ENCODE measurements at regions not wholly inside any gene's neighbourhood (a gene's known extent, or its start where the extent isn't known, plus 50 kb on each side); places are given as distances from the start of the nearest gene placed in this dataset.

- H2AFZ ChIP-seq (ENCODE audit: low read depth, low read length) = no peak overlapping the region
- no peak overlapping the region for H3K4me2 ChIP-seq (ENCODE audit: insufficient read depth, low read length)
- ATAC-seq (ENCODE audit: insufficient read depth, low read depth) = no peak
- no peak overlapping the region for H3K9ac ChIP-seq (ENCODE audit: low read depth, low read length)
- TF ChIP-seq CTCF (IDR thresholded peaks at IDR 0.05; ENCODE audit: borderline replicate concordance, extremely low read depth, low read length, poor library complexity, severe bottlenecking) = no peak
- H3K36me3 ChIP-seq (ENCODE audit: insufficient read depth, low read length) = no peaks in the 10 kb centered on the region
- no peaks in the 10 kb centered on the region for H3K4me1 ChIP-seq (ENCODE audit: insufficient read depth, low read length)
- no peak overlapping the region for H3K27ac ChIP-seq (ENCODE audit: low read length)
- H3K4me3 ChIP-seq (ENCODE audit: low read depth in 1 of 2, low read length in 2 of 2) = no peak overlapping the region
- H4K20me1 ChIP-seq (ENCODE audit: insufficient read depth, low read length) = no peaks in the 10 kb centered on the region
- no peaks in the 10 kb centered on the region for H3K27me3 ChIP-seq (ENCODE audit: insufficient read depth, low read length, poor library complexity)
- no peaks in the 10 kb centered on the region for H3K9me3 ChIP-seq (ENCODE audit: insufficient read depth, low read length, severe bottlenecking)
- no peaks in the 10 kb centered on the region for H3K79me2 ChIP-seq (ENCODE audit: insufficient read depth, low read length)
- no peak for DNase-seq
These were observed 476.1 kb downstream of the TMEM232 start for GRCh38 chr5:110250355-110250754.

- Histone ChIP-seq H3K4me3 (ENCODE audit: low read depth in 1 of 2, low read length in 2 of 2) (no peak overlapping the region), H3K27ac (ENCODE audit: low read length) (no peak overlapping the region), H4K20me1 (ENCODE audit: insufficient read depth, low read length) (no peaks in the 10 kb centered on the region), H3K9ac (ENCODE audit: low read depth, low read length) (no peak overlapping the region), H3K4me1 (ENCODE audit: insufficient read depth, low read length) (no peaks in the 10 kb centered on the region), H3K4me2 (ENCODE audit: insufficient read depth, low read length) (no peak overlapping the region), H3K27me3 (ENCODE audit: insufficient read depth, low read length, poor library complexity) (no peaks in the 10 kb centered on the region), H3K9me3 (ENCODE audit: insufficient read depth, low read length, severe bottlenecking) (no peaks in the 10 kb centered on the region), H3K36me3 (ENCODE audit: insufficient read depth, low read length) (no peaks in the 10 kb centered on the region), H3K79me2 (ENCODE audit: insufficient read depth, low read length) (no peaks in the 10 kb centered on the region), H2AFZ (ENCODE audit: low read depth, low read length) (no peak overlapping the region)
- ATAC-seq (ENCODE audit: insufficient read depth, low read depth) (no peak), DNase-seq (no peak)
- TF ChIP-seq CTCF (IDR thresholded peaks at IDR 0.05; ENCODE audit: borderline replicate concordance, extremely low read depth, low read length, poor library complexity, severe bottlenecking) = no peak
These were observed 475.7 kb downstream of the TMEM232 start for GRCh38 chr5:110250755-110251154.

- H3K27ac ChIP-seq (ENCODE audit: low read length) = no peak overlapping the region
- no peaks in the 10 kb centered on the region for H3K79me2 ChIP-seq (ENCODE audit: insufficient read depth, low read length)
- no peak overlapping the region for H3K4me3 ChIP-seq (ENCODE audit: low read depth in 1 of 2, low read length in 2 of 2)
- H3K9me3 ChIP-seq (ENCODE audit: insufficient read depth, low read length, severe bottlenecking) = no peaks in the 10 kb centered on the region
- H3K27me3 ChIP-seq (ENCODE audit: insufficient read depth, low read length, poor library complexity) = no peaks in the 10 kb centered on the region
- ATAC-seq (ENCODE audit: insufficient read depth, low read depth) (no peak), DNase-seq (no peak)
- no peak for TF ChIP-seq CTCF (IDR thresholded peaks at IDR 0.05; ENCODE audit: borderline replicate concordance, extremely low read depth, low read length, poor library complexity, severe bottlenecking)
- no peak for TF ChIP-seq EZH2 (IDR thresholded peaks at IDR 0.05; ENCODE audit: borderline replicate concordance, low read depth, low read length, severe bottlenecking)
- no peaks in the 10 kb centered on the region for H3K36me3 ChIP-seq (ENCODE audit: insufficient read depth, low read length)
- no peak overlapping the region for H3K4me2 ChIP-seq (ENCODE audit: insufficient read depth, low read length)
- H4K20me1 ChIP-seq (ENCODE audit: insufficient read depth, low read length) = no peaks in the 10 kb centered on the region
- no peaks in the 10 kb centered on the region for H3K4me1 ChIP-seq (ENCODE audit: insufficient read depth, low read length)
- H2AFZ ChIP-seq (ENCODE audit: low read depth, low read length) = no peak overlapping the region
- no peak overlapping the region for H3K9ac ChIP-seq (ENCODE audit: low read depth, low read length)
These were observed 475.1 kb downstream of the TMEM232 start for GRCh38 chr5:110251366-110251765.

GRCh38 chr5:110255194-110255593 is 471.3 kb downstream of the TMEM232 start:
- Histone ChIP-seq H3K4me1 (ENCODE audit: insufficient read depth, low read length) (no peaks in the 10 kb centered on the region), H3K4me2 (ENCODE audit: insufficient read depth, low read length) (no peak overlapping the region), H4K20me1 (ENCODE audit: insufficient read depth, low read length) (no peaks in the 10 kb centered on the region), H3K79me2 (ENCODE audit: insufficient read depth, low read length) (no peaks in the 10 kb centered on the region), H3K27ac (ENCODE audit: low read length) (no peak overlapping the region), H3K36me3 (ENCODE audit: insufficient read depth, low read length) (no peaks in the 10 kb centered on the region), H3K9me3 (ENCODE audit: insufficient read depth, low read length, severe bottlenecking) (no peaks in the 10 kb centered on the region), H3K4me3 (ENCODE audit: low read depth in 1 of 2, low read length in 2 of 2) (no peak overlapping the region), H2AFZ (ENCODE audit: low read depth, low read length) (no peak overlapping the region), H3K27me3 (ENCODE audit: insufficient read depth, low read length, poor library complexity) (no peaks in the 10 kb centered on the region), H3K9ac (ENCODE audit: low read depth, low read length) (no peak overlapping the region)
- no peak for DNase-seq
- TF ChIP-seq CTCF (IDR thresholded peaks at IDR 0.05; ENCODE audit: borderline replicate concordance, extremely low read depth, low read length, poor library complexity, severe bottlenecking) (no peak), EZH2 (IDR thresholded peaks at IDR 0.05; ENCODE audit: borderline replicate concordance, low read depth, low read length, severe bottlenecking) (no peak)
- no peak for ATAC-seq (ENCODE audit: insufficient read depth, low read depth)

Measured in DND-41 (cell line).